Spinal cord (tissue), 9 donors: ENCODE measurements at regions not wholly inside any gene's neighbourhood (a gene's known extent, or its start where the extent isn't known, plus 50 kb on each side); places are given as distances from the start of the nearest gene placed in this dataset.

Experiments used
- DNase-seq, 6 donors: peaks; one replicate each; pipeline versions ENCODE4 v3.0.0 to v3.0.0-alpha.2; 2013 to 2015; ENCODE audit warnings: low spot score in 6 of 6, low read depth in 4 of 6
- H3K27ac ChIP-seq: one replicate; pipeline ENCODE4 v1.5.1; 2013; ENCODE audit warnings: low read depth, low read length, control low read depth
- H3K27me3 ChIP-seq: one replicate; pipeline ENCODE4 v1.6.1; 2013; ENCODE audit warnings: low read length; ENCODE audit not compliant: control insufficient read depth, insufficient read depth
- H3K36me3 ChIP-seq: one replicate; pipeline ENCODE4 v1.6.1; 2013; ENCODE audit warnings: low read length; ENCODE audit not compliant: control insufficient read depth, insufficient read depth
- H3K4me1 ChIP-seq: one replicate; pipeline ENCODE4 v1.6.1; 2013; ENCODE audit warnings: low read length; ENCODE audit not compliant: control insufficient read depth, insufficient read depth
- H3K4me3 ChIP-seq: one replicate; pipeline ENCODE4 v1.5.1; 2013; ENCODE audit warnings: low read depth, low read length, control low read depth
- H3K9me3 ChIP-seq: one replicate; pipeline ENCODE4 v1.6.1; 2013; ENCODE audit warnings: low read length; ENCODE audit not compliant: control insufficient read depth, insufficient read depth
- WGBS: methylation state at CpG from one replicate; pipeline ENCODE4 v1.1.5; 2013; ENCODE audit warnings: missing lambda C conversion rate; ENCODE audit not compliant: insufficient coverage; 5-methylcytosine and 5-hydroxymethylcytosine counted together
- donor health status: healthy.

DNA sequence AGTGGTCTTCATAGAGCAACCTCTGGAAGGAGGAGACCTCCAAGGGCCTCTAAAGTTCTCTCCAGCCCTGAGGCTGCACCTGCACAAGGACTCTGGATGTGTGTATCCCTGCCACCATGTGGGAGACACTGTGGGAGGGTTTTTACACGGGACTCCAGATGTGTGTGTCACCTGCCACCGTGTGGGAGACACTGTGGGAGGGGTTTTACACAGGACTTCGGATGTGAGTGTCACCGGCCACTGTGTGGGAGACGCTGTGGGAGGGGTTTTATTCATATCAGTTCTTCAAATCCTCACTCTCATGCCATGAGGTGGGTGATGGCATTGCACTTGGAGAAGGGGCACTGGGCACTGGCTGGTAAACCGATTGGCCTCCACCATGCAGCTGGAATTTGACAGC, 90.2 kb upstream of the SSTR4 start:
- H3K27me3 ChIP-seq: no peaks in the 10 kb centered on the region
- no peaks in the 10 kb centered on the region for H3K36me3 ChIP-seq
- no peaks in the 10 kb centered on the region for H3K9me3 ChIP-seq
- no peak for DNase-seq
- H3K27ac ChIP-seq: no peak overlapping the region
- no peak overlapping the region for H3K4me3 ChIP-seq
- 92% methylated on average over 2 of the region's 6 CpGs for WGBS
- H3K4me1 ChIP-seq: no peaks in the 10 kb centered on the region

DNA sequence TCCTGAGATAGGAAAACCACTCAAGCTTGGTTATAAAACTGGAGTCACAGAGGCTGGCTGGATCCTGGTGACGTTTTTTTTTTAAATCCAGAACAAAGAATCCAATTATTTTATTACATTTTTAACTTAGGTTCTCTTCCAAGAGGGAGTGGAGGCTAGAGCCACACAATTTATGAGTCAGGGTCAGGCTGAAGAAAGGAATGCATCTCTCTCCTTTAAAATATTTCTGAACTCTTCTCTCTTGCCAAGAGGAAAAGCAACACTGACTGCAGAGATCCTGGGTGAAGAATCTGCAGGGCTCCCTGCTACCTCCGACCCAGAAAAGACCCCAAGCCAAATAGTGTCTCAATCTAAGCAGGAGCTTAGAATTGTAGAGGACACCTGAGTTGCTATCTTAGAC, 88.5 kb upstream of the SSTR4 start:
- no peak for DNase-seq
- Histone ChIP-seq H3K27ac (no peak overlapping the region), H3K36me3 (no peaks in the 10 kb centered on the region), H3K4me1 (no peaks in the 10 kb centered on the region), H3K4me3 (no peak overlapping the region), H3K27me3 (no peaks in the 10 kb centered on the region), H3K9me3 (no peaks in the 10 kb centered on the region)
- no CpG with 5 or more reads among the region's 2 CpGs for WGBS

DNA sequence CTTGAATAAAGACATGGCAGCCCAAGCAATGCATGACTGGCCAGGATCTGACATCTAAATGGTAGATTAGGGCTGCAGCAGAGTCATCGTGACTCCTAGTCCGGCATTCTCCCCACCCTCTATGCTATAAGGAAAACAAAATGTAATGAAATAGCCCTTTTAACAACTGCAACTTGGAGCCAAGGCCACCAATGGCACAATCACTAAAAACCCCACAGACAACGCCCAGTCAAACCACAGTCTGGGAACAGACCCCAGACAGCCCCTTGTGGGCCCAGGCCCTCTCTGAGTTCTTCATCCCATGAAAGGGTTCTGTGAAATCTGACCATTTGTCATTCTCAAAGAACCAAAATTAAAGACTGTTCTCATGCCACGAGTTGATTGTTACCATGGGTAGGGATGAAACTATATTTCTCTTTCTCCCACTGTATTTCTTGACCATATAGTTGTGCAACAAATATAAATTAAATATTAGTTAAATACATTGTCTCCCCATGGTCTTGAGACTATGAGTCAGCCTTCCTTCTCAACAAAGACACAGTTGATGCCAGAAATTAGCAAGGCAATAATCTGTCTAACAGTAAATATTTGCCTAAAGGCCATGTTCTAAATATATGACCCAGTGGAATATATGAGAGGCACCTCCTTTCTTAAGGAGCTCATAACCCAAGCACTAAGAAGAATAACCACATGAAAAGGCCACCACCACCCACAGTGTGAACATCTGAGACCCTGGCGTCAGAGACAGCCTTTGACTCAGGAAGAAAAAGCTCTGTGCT, 85.6 kb upstream of the SSTR4 start:
- Histone ChIP-seq H3K4me3 (no peak overlapping the region), H3K27me3 (no peaks in the 10 kb centered on the region), H3K9me3 (no peaks in the 10 kb centered on the region), H3K27ac (no peak overlapping the region), H3K4me1 (no peaks in the 10 kb centered on the region), H3K36me3 (no peaks in the 10 kb centered on the region)
- DNase-seq: no peak
- WGBS: 82% methylated on average over 3 of the region's 5 CpGs

DNA sequence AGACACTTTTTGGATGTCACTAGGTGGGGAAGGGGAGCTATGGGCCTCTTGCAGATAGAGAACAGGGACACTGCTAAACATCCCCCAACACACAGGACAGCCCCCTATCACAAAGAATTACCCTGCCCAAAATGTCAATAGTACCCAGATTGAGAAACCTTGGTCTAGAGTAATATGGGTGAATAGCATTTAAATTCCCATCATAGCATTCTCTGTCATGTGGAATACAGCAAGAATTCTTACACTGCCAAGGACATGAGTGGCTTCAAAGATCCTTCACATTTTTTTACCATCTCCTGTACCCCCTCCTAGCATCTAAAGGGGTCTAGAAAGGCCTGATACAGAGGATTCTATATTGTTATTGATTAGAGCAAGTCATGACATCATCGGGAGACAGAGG, 83.1 kb upstream of the SSTR4 start:
- Histone ChIP-seq H3K36me3 (no peaks in the 10 kb centered on the region), H3K4me3 (no peak overlapping the region), H3K9me3 (no peaks in the 10 kb centered on the region), H3K4me1 (no peaks in the 10 kb centered on the region), H3K27ac (no peak overlapping the region), H3K27me3 (no peaks in the 10 kb centered on the region)
- DNase-seq: no peak
- no CpG with 5 or more reads among the region's 1 CpG for whole genome bisulfite sequencing

DNA sequence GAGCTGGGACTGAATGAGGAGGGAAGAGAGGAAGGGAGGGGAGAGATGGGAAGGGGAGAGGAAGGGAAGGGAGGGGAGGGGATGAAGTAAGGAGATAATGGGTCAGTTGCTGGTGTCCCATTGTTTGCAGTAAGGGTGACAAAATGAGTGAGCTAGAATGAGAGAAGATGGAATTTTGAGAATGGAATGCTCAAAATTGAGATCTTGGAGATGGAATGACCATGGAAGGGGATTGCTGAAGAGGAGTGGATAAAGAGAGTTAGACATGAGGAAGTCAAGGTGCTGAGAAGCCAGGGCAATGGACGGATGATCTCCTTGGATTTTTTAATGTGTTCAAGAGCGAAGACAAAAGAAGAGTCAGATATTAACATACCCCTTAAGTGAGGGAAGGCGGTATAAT, 80.5 kb upstream of the SSTR4 start:
- Histone ChIP-seq H3K27ac (no peak overlapping the region), H3K27me3 (no peaks in the 10 kb centered on the region), H3K4me3 (no peak overlapping the region), H3K4me1 (no peaks in the 10 kb centered on the region), H3K36me3 (no peaks in the 10 kb centered on the region), H3K9me3 (no peaks in the 10 kb centered on the region)
- no peak for DNase-seq
- WGBS: 100% methylated on average over 1 of the region's 3 CpGs

DNA sequence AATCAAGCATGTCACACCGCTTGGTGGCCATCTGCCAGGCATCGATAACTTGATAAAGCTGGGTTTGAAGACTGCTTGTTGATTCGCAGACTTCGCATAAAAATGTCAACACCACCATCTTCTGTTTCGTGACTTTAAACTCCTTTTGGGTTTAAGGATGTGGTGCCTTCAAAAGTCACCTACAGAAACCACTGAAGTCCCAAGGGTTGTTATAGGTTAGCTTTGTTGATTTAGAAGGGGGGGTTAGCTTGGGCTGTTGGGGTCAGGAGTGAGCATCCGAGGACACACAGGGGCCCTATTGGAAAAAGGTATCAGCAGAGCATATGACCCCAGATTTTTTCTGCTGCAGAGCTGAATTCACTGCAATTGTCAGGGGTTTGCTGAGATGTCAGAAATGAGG, 76.7 kb upstream of the SSTR4 start:
- H3K4me3 ChIP-seq: no peak overlapping the region
- no peak for DNase-seq
- WGBS: 78% methylated on average over 3 of the region's 6 CpGs

DNA sequence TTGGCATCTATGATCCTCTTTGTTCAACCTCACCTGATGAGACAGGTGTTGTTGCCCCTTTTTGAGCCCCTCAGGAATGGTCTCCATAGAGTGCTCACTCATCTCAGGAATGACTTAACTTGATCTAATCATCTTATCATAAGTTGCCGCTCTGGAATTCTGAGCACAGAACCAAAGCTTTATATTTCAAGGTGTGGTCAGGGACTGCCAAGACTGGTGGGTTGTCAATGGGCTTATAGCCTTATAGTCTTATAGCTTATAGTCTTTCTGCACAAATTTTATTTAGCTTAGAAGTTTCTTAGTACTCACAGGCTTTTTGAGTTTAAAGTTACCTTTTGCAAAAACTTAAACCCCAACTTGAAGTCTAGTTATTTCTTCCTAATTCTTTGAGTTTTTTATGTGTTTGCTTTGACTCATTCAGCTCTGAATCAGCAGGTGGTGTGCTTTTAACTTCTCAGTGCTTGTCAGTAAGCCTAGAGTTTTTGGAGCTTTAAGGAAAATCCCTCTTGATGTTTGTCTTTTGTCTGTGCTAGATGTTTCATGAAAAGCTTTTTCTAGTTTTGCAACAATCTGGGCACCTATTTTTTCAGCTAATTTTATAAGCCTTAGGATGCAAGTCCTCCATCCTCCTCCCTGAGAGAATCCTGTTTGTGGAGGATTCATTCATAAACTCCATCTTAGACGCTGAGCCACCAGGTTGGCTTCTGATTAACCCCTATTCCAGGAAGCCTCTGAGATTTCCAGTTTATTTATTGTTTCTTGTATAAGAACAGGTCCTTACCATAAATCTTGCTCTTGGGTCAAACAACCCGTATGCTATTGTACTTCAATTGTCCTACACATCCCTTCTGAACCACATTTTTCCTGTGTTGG, 72.3 kb upstream of the SSTR4 start:
- H3K9me3 ChIP-seq: no peaks in the 10 kb centered on the region
- no peaks in the 10 kb centered on the region for H3K4me1 ChIP-seq
- no peak for DNase-seq
- no peak overlapping the region for H3K27ac ChIP-seq
- WGBS: no CpG with 5 or more reads among the region's 3 CpGs
- no peak overlapping the region for H3K4me3 ChIP-seq
- H3K36me3 ChIP-seq: no peaks in the 10 kb centered on the region
- H3K27me3 ChIP-seq: no peaks in the 10 kb centered on the region

More for the DNA sequence above, 76.7 kb upstream of the SSTR4 start:
- H3K4me1 ChIP-seq: no peaks in the 10 kb centered on the region
- no peaks in the 10 kb centered on the region for H3K9me3 ChIP-seq
- no peak overlapping the region for H3K27ac ChIP-seq
- no peaks in the 10 kb centered on the region for H3K36me3 ChIP-seq
- H3K27me3 ChIP-seq: no peaks in the 10 kb centered on the region

DNA sequence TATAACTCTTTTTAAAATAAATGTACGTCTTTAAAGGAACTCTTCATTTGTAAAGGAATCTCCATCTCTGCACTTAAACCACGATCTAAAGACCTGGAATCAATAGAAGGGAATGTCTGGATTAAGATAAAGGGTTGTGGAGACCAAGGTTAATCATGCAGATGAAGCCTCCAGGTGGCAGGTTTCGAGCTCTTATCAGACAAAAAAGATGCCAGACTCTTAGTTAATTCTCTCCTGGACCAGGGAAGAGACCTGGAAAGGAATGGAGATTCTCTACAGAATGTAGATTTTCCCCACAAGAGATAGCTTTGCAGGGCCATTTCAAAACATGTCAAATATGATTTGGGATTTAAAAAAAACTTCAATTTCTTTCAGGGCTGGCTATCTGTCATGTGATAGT, 71.5 kb upstream of the SSTR4 start:
- no peak for DNase-seq
- no peaks in the 10 kb centered on the region for H3K4me1 ChIP-seq
- H3K4me3 ChIP-seq: no peak overlapping the region
- H3K27ac ChIP-seq: no peak overlapping the region
- H3K27me3 ChIP-seq: no peaks in the 10 kb centered on the region
- H3K36me3 ChIP-seq: no peaks in the 10 kb centered on the region
- WGBS: 63% methylated on average over 1 of the region's 3 CpGs
- no peaks in the 10 kb centered on the region for H3K9me3 ChIP-seq

DNA sequence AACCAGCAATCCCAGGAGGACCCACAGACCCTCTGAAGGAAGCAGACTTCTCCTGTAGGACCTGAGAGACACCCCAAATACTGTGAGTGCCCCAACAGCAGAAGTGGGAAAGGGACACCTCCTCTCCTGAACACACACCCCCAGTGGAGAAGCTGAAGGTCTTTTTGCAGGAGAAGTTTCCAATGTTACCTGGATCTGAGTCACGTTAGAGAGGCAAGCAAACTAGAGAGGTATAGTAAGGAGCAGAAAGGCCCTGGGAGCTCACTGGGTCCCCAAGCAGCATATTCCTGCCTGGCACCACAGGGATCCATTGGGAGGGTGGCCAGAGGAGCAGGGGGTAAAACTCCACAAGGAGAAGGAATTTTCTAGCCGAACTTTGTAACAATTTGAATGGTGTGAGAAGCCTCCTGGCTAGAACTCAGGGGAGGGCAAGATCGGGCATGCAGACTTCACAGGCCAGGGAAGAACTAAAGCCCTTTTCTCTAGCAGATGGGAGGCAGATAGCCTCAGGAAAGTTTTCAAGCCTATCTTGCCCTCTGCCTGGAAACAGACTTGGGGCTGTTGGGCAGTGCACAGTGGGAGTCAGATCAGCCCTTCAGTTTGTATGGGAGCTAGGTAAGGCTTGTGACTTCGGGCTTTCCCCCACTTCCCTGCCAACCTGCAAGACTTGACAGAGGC, 68.2 kb upstream of the SSTR4 start:
- H3K9me3 ChIP-seq: no peaks in the 10 kb centered on the region
- H3K36me3 ChIP-seq: no peaks in the 10 kb centered on the region
- H3K4me3 ChIP-seq: no peak overlapping the region
- 87% methylated on average over 3 of the region's 4 CpGs for WGBS
- no peaks in the 10 kb centered on the region for H3K4me1 ChIP-seq
- no peak for DNase-seq
- H3K27ac ChIP-seq: no peak overlapping the region
- H3K27me3 ChIP-seq: no peaks in the 10 kb centered on the region
